NB4 (cell line): ENCODE measurements at regions not wholly inside any gene's neighbourhood (a gene's known extent, or its start where the extent isn't known, plus 50 kb on each side); places are given as distances from the start of the nearest gene placed in this dataset.

Source experiments
- CTCF ChIP-seq: IDR thresholded peaks from one replicate; pipeline ENCODE4 v1.5.1; 2012; ENCODE audit warnings: low read depth, low read length
- POLR2A ChIP-seq: IDR thresholded peaks from 2 replicates; pipeline ENCODE4 v1.6.1; 2011; ENCODE audit warnings: mild to moderate bottlenecking; ENCODE audit not compliant: insufficient read length; ENCODE audit errors: extremely low read depth

GRCh38 chr3:22620498-22620897 lies 582.6 kb upstream of the UBE2E2 start:
- TF ChIP-seq CTCF (no peak), POLR2A (no peak)
